GM18520 (cell line): ENCODE measurements at regions not wholly inside any gene's neighbourhood (a gene's known extent, or its start where the extent isn't known, plus 50 kb on each side); places are given as distances from the start of the nearest gene placed in this dataset.
"Not testable (repeated sequence)": the region's sequence is repeated elsewhere in the genome, so short reads cannot be mapped to it uniquely, and the experiment has no call there.

ENCODE experiments used
- ATAC-seq: cut with Tn5 transposase; IDR thresholded peaks from one replicate; pipeline ENCODE4 v1.9.1; 2021; ENCODE audit not compliant: unreplicated experiment

GRCh38 chr16:48740964-48741363 is 131.0 kb upstream of the N4BP1 start:
- no peak for ATAC-seq

- no peak for ATAC-seq
Measured at GRCh38 chr16:48734220-48734619, 124.2 kb upstream of the N4BP1 start.

- ATAC-seq = no peak
Measured at GRCh38 chr16:48704710-48705109, 94.7 kb upstream of the N4BP1 start.

GRCh38 chr16:48687421-48688038 is 77.5 kb upstream of the N4BP1 start:
- ATAC-seq = peak; percentile 38

GRCh38 chr16:48684148-48684547 is 74.2 kb upstream of the N4BP1 start:
- ATAC-seq = no peak

GRCh38 chr16:48682971-48683370 is 73.0 kb upstream of the N4BP1 start:
- no peak for ATAC-seq

- ATAC-seq = no peak
Measured at GRCh38 chr16:48681520-48681919, 71.5 kb upstream of the N4BP1 start.

- ATAC-seq = no peak
Measured at GRCh38 chr16:48680881-48681280, 70.9 kb upstream of the N4BP1 start.

GRCh38 chr16:48676836-48677235 is 66.9 kb upstream of the N4BP1 start:
- no peak for ATAC-seq

GRCh38 chr16:48668184-48668583 is 58.2 kb upstream of the N4BP1 start:
- not testable (repeated sequence) for ATAC-seq

- ATAC-seq = no peak
Measured at GRCh38 chr16:48659940-48660339, 50.0 kb upstream of the N4BP1 start.
